ENCODE measurements at regions not wholly inside any gene's neighbourhood (a gene's known extent, or its start where the extent isn't known, plus 50 kb on each side); places are given as distances from the start of the nearest gene placed in this dataset.

- H3K27me3 ChIP-seq: no peaks in the 10 kb centered on the region
- intact Hi-C loops (cut with DNase I): no loop called here
- TF ChIP-seq POLR2A (IDR thresholded peaks at IDR 0.05): no peak
- no peak for TF ChIP-seq CTCF (IDR thresholded peaks at IDR 0.05)
- H3K27ac ChIP-seq: no peak overlapping the region
- H3K9me3 ChIP-seq: no peaks in the 10 kb centered on the region
- no peak overlapping the region for H3K4me3 ChIP-seq (replicated peaks in 1 of 3)
- DNase-seq: no peak
- no peaks in the 10 kb centered on the region for H3K4me1 ChIP-seq
- H3K36me3 ChIP-seq: no peaks in the 10 kb centered on the region
- 88 to 98% methylated on average over 2 of the region's 2 CpGs for WGBS, 2 donors
These were observed 249.1 kb upstream of the PREP start for GRCh38 chr6:105651969-105652368.

- H3K36me3 ChIP-seq: no peaks in the 10 kb centered on the region
- H3K27me3 ChIP-seq: no peaks in the 10 kb centered on the region
- no peak overlapping the region for H3K27ac ChIP-seq
- TF ChIP-seq CTCF (IDR thresholded peaks at IDR 0.05) (no peak), POLR2A (IDR thresholded peaks at IDR 0.05) (no peak)
- H3K4me3 ChIP-seq (replicated peaks in 1 of 3): no peak overlapping the region
- intact Hi-C loops (cut with DNase I): no loop called here
- no peak for DNase-seq
- H3K4me1 ChIP-seq: no peaks in the 10 kb centered on the region
- H3K9me3 ChIP-seq: no peaks in the 10 kb centered on the region
- 92 to 94% methylated on average over 1 of the region's 1 CpG for WGBS, 2 donors
These were observed 247.5 kb upstream of the PREP start for GRCh38 chr6:105650347-105650746.

GRCh38 chr6:105649192-105649591, 246.3 kb upstream of the PREP start:
- Histone ChIP-seq H3K9me3 (no peaks in the 10 kb centered on the region), H3K27ac (no peak overlapping the region), H3K27me3 (no peaks in the 10 kb centered on the region), H3K36me3 (no peaks in the 10 kb centered on the region), H3K4me1 (no peaks in the 10 kb centered on the region), H3K4me3 (replicated peaks in 1 of 3) (no peak overlapping the region)
- intact Hi-C loops (cut with DNase I): no loop called here
- WGBS, 2 donors: 98 to 100% methylated on average over 1 of the region's 1 CpG
- TF ChIP-seq POLR2A (IDR thresholded peaks at IDR 0.05): no peak
- TF ChIP-seq CTCF (IDR thresholded peaks at IDR 0.05): no peak
- DNase-seq: no peak

- TF ChIP-seq CTCF (IDR thresholded peaks at IDR 0.05) (no peak), POLR2A (IDR thresholded peaks at IDR 0.05) (no peak)
- DNase-seq: no peak
- WGBS, 2 donors: 65 to 79% methylated on average over 4 of the region's 4 CpGs
- Histone ChIP-seq H3K27me3 (no peaks in the 10 kb centered on the region), H3K9me3 (no peaks in the 10 kb centered on the region), H3K36me3 (no peaks in the 10 kb centered on the region), H3K4me3 (replicated peaks in 1 of 3) (no peak overlapping the region), H3K27ac (no peak overlapping the region), H3K4me1 (no peaks in the 10 kb centered on the region)
- intact Hi-C loops (cut with DNase I): no loop called here
These were observed 245.4 kb upstream of the PREP start for GRCh38 chr6:105648276-105648675.

GRCh38 chr6:105646391-105646867, 243.5 kb upstream of the PREP start:
- no peak for TF ChIP-seq POLR2A (IDR thresholded peaks at IDR 0.05)
- TF ChIP-seq CTCF (IDR thresholded peaks at IDR 0.05): no peak
- 77 to 89% methylated on average over 5 of the region's 5 CpGs for WGBS, 2 donors
- Histone ChIP-seq H3K9me3 (no peaks in the 10 kb centered on the region), H3K36me3 (no peaks in the 10 kb centered on the region), H3K27ac (no peak overlapping the region), H3K27me3 (no peaks in the 10 kb centered on the region), H3K4me1 (no peaks in the 10 kb centered on the region), H3K4me3 (replicated peaks in 1 of 3) (no peak overlapping the region)
- DNase-seq: no peak
- intact Hi-C loops (cut with DNase I): no loop called here

Data from thyroid gland (tissue), 4 donors.